DOHH2 (cell line): ENCODE measurements at regions not wholly inside any gene's neighbourhood (a gene's known extent, or its start where the extent isn't known, plus 50 kb on each side); places are given as distances from the start of the nearest gene placed in this dataset.

Experiments
- CTCF ChIP-seq: fragments of 200-600 bp; sonication (generic); IDR thresholded peaks from one replicate; pipeline ENCODE4 v1.5.1; 2014; ENCODE audit warnings: antibody characterized with exemption, mild to moderate bottlenecking, low read depth, low read length; ENCODE audit not compliant: poor library complexity, severe bottlenecking
- EZH2phosphoT487 ChIP-seq: fragments of 200-600 bp; sonication (generic); IDR thresholded peaks from 2 replicates; pipeline ENCODE4 v1.6.1; 2017; ENCODE audit warnings: borderline replicate concordance, mild to moderate bottlenecking, antibody characterized with exemption, low read length, moderate library complexity, mixed read lengths

- TF ChIP-seq CTCF (no peak), EZH2phosphoT487 (no peak)
These were observed 110.7 kb downstream of the KIF26A start for GRCh38 chr14:104249089-104249488.
